Transverse colon (tissue), 4 donors: ENCODE measurements at regions not wholly inside any gene's neighbourhood (a gene's known extent, or its start where the extent isn't known, plus 50 kb on each side); places are given as distances from the start of the nearest gene placed in this dataset.

Source experiments
- CTCF ChIP-seq, 5 experiments: fragments of 200-600 bp in 3 of 5; fragments of 450-650 bp in 2 of 5; sonication (generic) in 3 of 5; IDR thresholded peaks; 1 replicate in 2 of 5; 2 replicates in 3 of 5; pipeline ENCODE4 v1.5.1; 2016 to 2017; ENCODE audit warnings: antibody characterized with exemption in 5 of 5, inconsistent platforms in 3 of 5, mild to moderate bottlenecking in 2 of 5, moderate library complexity in 1 of 5
- EP300 ChIP-seq: sonication (generic); formaldehyde crosslinking; IDR thresholded peaks from one replicate; pipeline ENCODE4 v1.6.1; 2017; ENCODE audit warnings: antibody characterized with exemption, low read depth
- POLR2A ChIP-seq: fragments of 450-650 bp; IDR thresholded peaks from one replicate; pipeline ENCODE4 v1.6.1; 2016; ENCODE audit warnings: antibody characterized with exemption, mild to moderate bottlenecking, moderate library complexity
- POLR2AphosphoS5 ChIP-seq, 3 donors: sonication (generic); formaldehyde crosslinking; IDR thresholded peaks; one replicate each; pipeline ENCODE4 v1.6.1; 2016; ENCODE audit warnings: antibody characterized with exemption in 3 of 3

GRCh38 chr6:88558981-88559380, 392.8 kb upstream of the CNR1 start:
- TF ChIP-seq CTCF (IDR thresholded peaks at IDR 0.05): no peak
- no peak for TF ChIP-seq POLR2A
- no peak for TF ChIP-seq EP300
- no peak for TF ChIP-seq POLR2AphosphoS5 (IDR thresholded peaks at IDR 0.05)
